MCF 10A (cell line): ENCODE measurements at regions not wholly inside any gene's neighbourhood (a gene's known extent, or its start where the extent isn't known, plus 50 kb on each side); places are given as distances from the start of the nearest gene placed in this dataset.

Experiments
- BruUV-seq: library from RNA; stranded (reverse); fragments of 400-500 nt; replicated peaks from 2 replicates; lab custom pipeline; 2021; lab: Mats Ljungman, UMichigan
- CTCF ChIA-PET: fragments of 300-600 bp; sonication (Branson Sonifier 250); formaldehyde crosslinking; extraction: SDS; loops from one replicate; lab custom pipeline; 2021; ENCODE audit warnings: antibody characterized with exemption, inconsistent platforms; lab: Yijun Ruan, JAX
- POLR2A ChIA-PET: fragments of 300-600, 350-650 bp; sonication (Branson Sonifier 250); formaldehyde crosslinking; extraction: SDS; loops from one replicate; lab custom pipeline; 2020; ENCODE audit warnings: antibody characterized with exemption, inconsistent platforms; lab: Yijun Ruan, JAX
- DNase-seq: peaks from one replicate; pipeline ENCODE4 v3.0.0-alpha.2; 2018; ENCODE audit not compliant: unreplicated experiment
- H3K27ac Mint-ChIP-seq: one replicate; pipeline ENCODE4 v1.8.0; 2022; ENCODE audit warnings: mild to moderate bottlenecking, low read depth, mixed read lengths; ENCODE audit not compliant: unreplicated experiment
- H3K27me3 Mint-ChIP-seq: one replicate; pipeline ENCODE4 v1.8.0; 2022; ENCODE audit warnings: mixed read lengths; ENCODE audit not compliant: insufficient read depth, unreplicated experiment
- H3K36me3 Mint-ChIP-seq: one replicate; pipeline ENCODE4 v1.8.0; 2022; ENCODE audit warnings: mild to moderate bottlenecking, moderate library complexity, mixed read lengths; ENCODE audit not compliant: insufficient read depth, unreplicated experiment
- H3K4me1 Mint-ChIP-seq: one replicate; pipeline ENCODE4 v1.8.0; 2022; ENCODE audit warnings: mixed read lengths; ENCODE audit not compliant: insufficient read depth, unreplicated experiment
- H3K4me3 Mint-ChIP-seq: one replicate; pipeline ENCODE4 v1.8.0; 2022; ENCODE audit warnings: mild to moderate bottlenecking, moderate library complexity, mixed read lengths; ENCODE audit not compliant: unreplicated experiment
- H3K9me3 Mint-ChIP-seq: one replicate; pipeline ENCODE4 v1.8.0; 2022; ENCODE audit warnings: mixed read lengths; ENCODE audit not compliant: unreplicated experiment
- intact Hi-C: fragments of 100-400 bp; cut with micrococcal nuclease; formaldehyde crosslinking; loops from 2 replicates; pipeline ENCODE4 v1.14.1; 2022
- TF ChIP-seq, protein P1 (sequence below): fragments of 200-600 bp; IDR thresholded peaks from one replicate; pipeline ENCODE4 v1.8.0; 2022; ENCODE audit warnings: antibody characterized with exemption, mild to moderate bottlenecking; ENCODE audit not compliant: unreplicated experiment

DNA sequence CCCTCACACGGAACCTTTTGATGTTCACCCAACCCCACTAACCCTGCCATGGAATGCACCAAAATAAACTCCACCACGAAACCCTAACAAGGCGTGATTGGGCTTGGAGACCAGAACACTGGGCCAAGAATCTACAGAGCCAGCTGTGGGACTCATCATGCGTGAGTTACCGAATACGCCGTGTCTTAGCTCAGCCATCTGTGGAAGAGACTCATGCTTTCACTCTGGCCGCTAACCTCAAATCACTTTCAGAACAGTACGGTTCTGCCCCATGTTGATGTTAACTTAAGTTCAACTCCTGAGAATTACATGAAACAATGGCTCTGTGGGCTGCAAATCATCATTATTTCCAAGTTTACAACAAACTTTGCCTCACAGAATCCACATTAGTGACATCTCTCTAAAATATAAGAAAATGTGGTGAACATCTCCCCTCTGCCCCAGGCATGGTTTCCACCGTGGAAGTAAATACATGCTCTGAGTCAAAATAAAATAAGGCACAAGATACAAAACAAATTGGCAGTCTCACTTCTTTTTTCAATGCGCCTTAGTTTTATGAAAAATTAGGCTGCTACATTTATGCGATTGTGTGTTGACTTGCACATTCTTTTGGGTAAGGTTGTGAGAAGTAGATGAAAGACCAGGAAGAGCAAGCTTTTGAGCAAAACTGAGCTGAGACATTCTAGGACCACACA, 308.9 kb upstream of the EXOC2 start:
- POLR2A ChIA-PET = interaction anchor here (0.7 kb wide), 1 partner anchor 10 kb away, joined by 5 read pairs; no protein-coding TSS in a partner anchor
- no peak overlapping the region for H3K27ac Mint-ChIP-seq
- no peak for DNase-seq
- no peaks in the 10 kb centered on the region for H3K9me3 Mint-ChIP-seq
- no peaks in the 10 kb centered on the region for H3K4me1 Mint-ChIP-seq
- no TSS peak for BruUV-seq
- H3K36me3 Mint-ChIP-seq = no peaks in the 10 kb centered on the region
- intact Hi-C loops = no loop called here
- TF ChIP-seq, protein P1, sequence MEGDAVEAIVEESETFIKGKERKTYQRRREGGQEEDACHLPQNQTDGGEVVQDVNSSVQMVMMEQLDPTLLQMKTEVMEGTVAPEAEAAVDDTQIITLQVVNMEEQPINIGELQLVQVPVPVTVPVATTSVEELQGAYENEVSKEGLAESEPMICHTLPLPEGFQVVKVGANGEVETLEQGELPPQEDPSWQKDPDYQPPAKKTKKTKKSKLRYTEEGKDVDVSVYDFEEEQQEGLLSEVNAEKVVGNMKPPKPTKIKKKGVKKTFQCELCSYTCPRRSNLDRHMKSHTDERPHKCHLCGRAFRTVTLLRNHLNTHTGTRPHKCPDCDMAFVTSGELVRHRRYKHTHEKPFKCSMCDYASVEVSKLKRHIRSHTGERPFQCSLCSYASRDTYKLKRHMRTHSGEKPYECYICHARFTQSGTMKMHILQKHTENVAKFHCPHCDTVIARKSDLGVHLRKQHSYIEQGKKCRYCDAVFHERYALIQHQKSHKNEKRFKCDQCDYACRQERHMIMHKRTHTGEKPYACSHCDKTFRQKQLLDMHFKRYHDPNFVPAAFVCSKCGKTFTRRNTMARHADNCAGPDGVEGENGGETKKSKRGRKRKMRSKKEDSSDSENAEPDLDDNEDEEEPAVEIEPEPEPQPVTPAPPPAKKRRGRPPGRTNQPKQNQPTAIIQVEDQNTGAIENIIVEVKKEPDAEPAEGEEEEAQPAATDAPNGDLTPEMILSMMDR = no peak
- no peaks in the 10 kb centered on the region for H3K27me3 Mint-ChIP-seq
- CTCF ChIA-PET = no interaction called here
- no peak overlapping the region for H3K4me3 Mint-ChIP-seq

DNA sequence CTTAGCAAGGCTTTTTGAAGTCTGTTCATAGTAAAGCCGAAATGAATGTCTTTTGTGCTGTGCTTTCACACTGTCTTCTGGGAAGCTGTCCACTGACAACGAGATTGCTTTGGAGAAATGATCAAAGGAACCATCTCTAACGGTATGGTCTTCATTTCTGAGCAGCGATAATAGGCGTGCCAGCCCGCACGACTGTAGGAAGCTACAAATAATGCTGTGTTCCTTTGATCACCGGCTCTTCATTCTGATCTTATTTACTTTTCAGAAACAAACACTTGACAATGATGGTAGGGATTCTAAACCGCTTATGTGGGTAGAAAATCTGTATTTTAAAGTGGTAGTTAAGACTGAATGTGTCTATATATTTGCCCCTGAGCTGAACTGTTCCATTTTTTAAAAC, 306.6 kb upstream of the EXOC2 start:
- TF ChIP-seq, protein P1 = no peak
- H3K27me3 Mint-ChIP-seq = no peaks in the 10 kb centered on the region
- ChIA-PET CTCF (interaction anchor here (1.3 kb wide), 1 partner anchor 12 kb away, joined by 4 read pairs; no protein-coding TSS in a partner anchor), POLR2A (interaction anchor here (0.5 kb wide), 1 partner anchor 393 kb away, joined by 4 read pairs; no protein-coding TSS in a partner anchor)
- H3K4me3 Mint-ChIP-seq = no peak overlapping the region
- no peaks in the 10 kb centered on the region for H3K36me3 Mint-ChIP-seq
- BruUV-seq = no TSS peak
- no peak for DNase-seq
- intact Hi-C loops = no loop called here
- no peaks in the 10 kb centered on the region for H3K4me1 Mint-ChIP-seq
- H3K9me3 Mint-ChIP-seq = no peaks in the 10 kb centered on the region
- H3K27ac Mint-ChIP-seq = no peak overlapping the region

DNA sequence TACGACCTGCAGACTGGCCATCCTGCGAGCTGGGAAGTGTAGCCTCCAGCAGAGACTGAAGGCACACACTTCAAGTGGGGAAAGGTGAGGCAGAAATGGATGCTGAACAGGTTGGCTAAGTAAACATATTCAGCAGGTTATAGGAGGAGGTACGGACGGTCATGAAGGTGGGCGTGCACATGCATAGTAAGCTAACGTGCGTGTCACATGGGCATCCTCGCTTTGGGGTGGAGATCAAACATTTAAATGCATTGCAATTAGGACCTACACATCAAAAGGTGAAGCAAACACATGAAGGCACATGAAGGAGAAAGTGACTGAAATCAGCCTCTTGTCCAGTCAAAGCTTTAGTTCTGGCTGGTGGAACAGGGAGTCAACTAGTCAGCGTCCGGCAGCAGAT, 305.6 kb upstream of the EXOC2 start:
- POLR2A ChIA-PET = no interaction called here
- H3K9me3 Mint-ChIP-seq = no peaks in the 10 kb centered on the region
- intact Hi-C loops = no loop called here
- no peaks in the 10 kb centered on the region for H3K36me3 Mint-ChIP-seq
- BruUV-seq = no TSS peak
- H3K27ac Mint-ChIP-seq = no peak overlapping the region
- no peaks in the 10 kb centered on the region for H3K4me1 Mint-ChIP-seq
- TF ChIP-seq, protein P1 = no peak
- DNase-seq = no peak
- no peak overlapping the region for H3K4me3 Mint-ChIP-seq
- H3K27me3 Mint-ChIP-seq = no peaks in the 10 kb centered on the region
- CTCF ChIA-PET = no interaction called here

DNA sequence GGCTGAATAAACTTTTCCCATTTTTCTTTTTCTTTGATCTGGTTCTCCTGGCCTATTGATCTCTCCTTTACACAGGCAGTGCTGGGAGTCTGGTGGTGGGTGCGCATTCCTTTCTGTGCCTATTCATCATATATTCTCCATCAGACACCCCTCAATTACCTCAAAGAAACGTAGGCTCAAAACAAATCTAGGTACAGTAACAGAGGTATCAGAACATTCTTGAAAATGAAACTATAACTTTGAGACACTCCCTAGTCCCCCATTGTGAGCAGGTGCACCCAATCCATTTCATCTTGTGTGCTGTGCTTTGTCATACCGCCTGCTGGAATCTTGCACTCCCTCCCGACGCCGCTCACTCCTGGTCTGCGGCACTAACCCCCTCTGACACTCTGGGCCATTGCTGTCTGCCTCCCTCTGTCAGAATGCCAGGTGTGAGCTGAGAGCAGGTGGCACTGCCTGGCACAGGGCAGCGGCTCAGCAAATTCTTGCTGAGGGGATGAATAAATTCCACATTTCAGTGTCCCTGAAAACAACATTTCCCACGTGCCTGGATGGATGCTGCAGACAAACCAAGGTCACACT, 303.4 kb upstream of the EXOC2 start:
- TF ChIP-seq, protein P1 = no peak
- POLR2A ChIA-PET = no interaction called here
- intact Hi-C loops = no loop called here
- no peak overlapping the region for H3K4me3 Mint-ChIP-seq
- H3K27ac Mint-ChIP-seq = no peak overlapping the region
- no peaks in the 10 kb centered on the region for H3K27me3 Mint-ChIP-seq
- H3K4me1 Mint-ChIP-seq = no peaks in the 10 kb centered on the region
- DNase-seq = no peak
- no TSS peak for BruUV-seq
- H3K36me3 Mint-ChIP-seq = no peaks in the 10 kb centered on the region
- no peaks in the 10 kb centered on the region for H3K9me3 Mint-ChIP-seq
- CTCF ChIA-PET = no interaction called here
